ENCODE measurements at regions not wholly inside any gene's neighbourhood (a gene's known extent, or its start where the extent isn't known, plus 50 kb on each side); places are given as distances from the start of the nearest gene placed in this dataset.

GRCh38 chr2:223467196-223467595 is 135.0 kb downstream of the SCG2 start:
- TF ChIP-seq CTCF (IDR thresholded peaks at IDR 0.05) = no peak
- TF ChIP-seq POLR2A (IDR thresholded peaks at IDR 0.05) = no peak
